HG03342 (cell line): ENCODE measurements at regions not wholly inside any gene's neighbourhood (a gene's known extent, or its start where the extent isn't known, plus 50 kb on each side); places are given as distances from the start of the nearest gene placed in this dataset.
"Not testable (repeated sequence)": the region's sequence is repeated elsewhere in the genome, so short reads cannot be mapped to it uniquely, and the experiment has no call there.

Experiments used
- ATAC-seq: cut with Tn5 transposase; IDR thresholded peaks from one replicate; pipeline ENCODE4 v1.9.1; 2021; ENCODE audit warnings: mild to moderate bottlenecking, moderate library complexity; ENCODE audit not compliant: unreplicated experiment

DNA sequence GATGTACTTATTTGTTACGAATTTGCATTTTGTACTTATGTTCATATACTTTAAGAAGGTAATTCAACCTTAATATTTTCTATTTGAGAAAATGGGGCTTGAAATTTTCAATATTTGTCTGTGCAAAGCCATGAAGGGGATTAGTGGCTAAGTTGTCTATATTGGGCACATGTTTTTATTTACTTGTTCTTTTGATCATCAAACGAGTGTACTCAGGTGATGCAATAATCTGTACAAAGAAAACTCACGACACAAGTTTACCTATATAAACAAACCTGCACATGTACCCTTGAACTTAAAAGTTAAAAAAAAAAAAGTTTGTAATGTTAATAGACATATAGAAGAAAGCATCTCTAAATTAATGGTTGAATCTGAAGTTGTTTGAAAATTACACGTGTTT, 658.9 kb upstream of the SYT4 start:
- ATAC-seq, result no peak

GRCh38 chr18:43949291-43949690, 672.0 kb upstream of the SYT4 start:
- ATAC-seq, result no peak

DNA sequence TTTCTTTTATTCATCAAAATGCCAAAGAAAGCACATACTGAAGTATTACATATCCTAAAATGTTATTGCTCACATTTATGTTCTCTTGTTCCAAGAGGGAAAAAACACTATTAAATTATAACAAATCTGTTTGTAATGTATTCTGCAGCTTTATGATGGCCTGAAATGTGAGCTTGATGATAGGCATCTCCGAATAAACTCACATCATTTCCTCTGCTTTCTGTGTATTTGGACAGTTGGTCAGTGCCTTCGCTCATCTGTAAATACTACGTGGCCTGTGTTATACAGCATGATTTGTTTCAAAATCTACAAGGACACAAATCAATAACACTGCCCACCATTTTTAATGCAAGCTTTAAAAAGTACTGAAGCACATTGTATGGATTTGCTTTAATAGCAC, 672.8 kb upstream of the SYT4 start:
- ATAC-seq, result no peak

DNA sequence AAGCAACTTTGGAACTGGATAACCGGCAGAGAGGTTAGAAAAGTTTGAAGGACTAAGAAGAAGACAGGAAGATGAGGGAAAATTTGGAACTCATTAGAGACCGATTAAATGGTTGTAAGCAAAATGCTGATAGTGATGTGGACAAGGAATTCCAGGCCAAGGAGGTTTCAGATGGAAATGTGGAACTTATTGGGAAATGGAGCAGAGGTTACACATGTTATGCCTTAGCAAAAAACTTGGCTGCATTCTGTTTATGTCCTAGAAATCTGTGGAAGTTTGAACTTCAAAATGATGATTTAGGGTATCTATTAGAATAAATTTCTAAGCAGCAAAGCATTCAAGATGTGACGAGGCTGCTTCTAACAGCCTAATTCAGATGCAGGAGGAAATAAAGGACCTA, 675.1 kb upstream of the SYT4 start:
- no peak for ATAC-seq

- no peak for ATAC-seq
These were observed 684.4 kb upstream of the SYT4 start for GRCh38 chr18:43961722-43962121.

DNA sequence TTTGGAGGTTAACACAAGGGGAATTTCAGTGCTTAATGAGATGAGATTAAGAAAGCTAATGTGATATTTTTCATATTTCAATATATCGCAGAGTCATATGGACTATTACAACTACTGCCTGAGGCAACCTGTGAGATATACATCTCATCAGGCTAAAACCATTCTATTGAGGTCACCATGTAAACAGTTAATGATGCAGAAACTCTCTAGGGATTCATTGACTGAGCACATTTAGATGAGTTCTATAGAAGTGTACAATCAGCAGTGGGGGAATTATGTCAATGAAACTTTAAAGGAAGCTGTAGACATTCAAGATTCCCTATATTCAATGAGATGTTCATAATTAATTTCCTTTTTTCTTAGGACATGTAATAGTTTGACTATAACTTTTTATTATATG, 687.4 kb upstream of the SYT4 start:
- no peak for ATAC-seq

- ATAC-seq, result no peak
These were observed 688.4 kb upstream of the SYT4 start for GRCh38 chr18:43965691-43966090.

DNA sequence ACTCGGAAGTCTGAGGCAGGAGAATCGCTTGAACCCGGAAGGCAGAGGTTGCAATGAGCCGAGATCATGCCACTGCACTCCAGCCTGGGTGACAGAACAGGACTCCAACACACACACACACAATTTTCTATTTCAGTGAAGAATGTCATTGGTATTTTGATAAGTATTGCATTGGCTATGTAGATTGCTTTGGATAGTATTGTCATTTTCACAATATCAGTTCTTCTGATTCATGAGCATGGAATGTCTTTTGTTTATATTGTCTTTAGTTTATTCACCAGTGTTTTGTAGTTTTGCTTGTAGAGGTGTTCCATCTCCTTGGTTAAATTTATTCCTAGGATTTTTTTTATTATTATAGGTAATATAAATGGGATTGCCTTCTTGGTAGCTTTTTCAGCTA, 693.4 kb upstream of the SYT4 start:
- no peak for ATAC-seq

DNA sequence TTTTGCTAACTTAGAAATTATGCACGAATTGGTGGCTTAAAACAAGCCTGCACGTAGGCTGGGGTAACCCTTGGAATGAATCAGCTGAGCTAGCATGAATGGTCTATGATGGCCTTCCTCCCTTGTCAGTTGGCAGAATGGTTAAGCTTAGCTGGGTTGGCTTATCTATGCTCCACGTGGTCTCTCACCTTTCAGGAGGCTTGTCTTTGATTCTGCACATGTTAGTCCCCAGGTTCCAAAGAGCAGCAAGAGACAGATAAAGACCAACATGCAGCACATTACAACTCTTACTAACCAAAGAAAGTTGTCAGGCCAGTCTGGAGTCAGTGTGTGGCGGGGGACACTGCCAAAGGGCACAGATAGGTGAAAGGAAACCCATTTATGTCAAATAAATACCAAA, 700.9 kb upstream of the SYT4 start:
- no peak for ATAC-seq

GRCh38 chr18:43982582-43982981, 698.1 kb upstream of the SETBP1 start:
- ATAC-seq, result no peak

DNA sequence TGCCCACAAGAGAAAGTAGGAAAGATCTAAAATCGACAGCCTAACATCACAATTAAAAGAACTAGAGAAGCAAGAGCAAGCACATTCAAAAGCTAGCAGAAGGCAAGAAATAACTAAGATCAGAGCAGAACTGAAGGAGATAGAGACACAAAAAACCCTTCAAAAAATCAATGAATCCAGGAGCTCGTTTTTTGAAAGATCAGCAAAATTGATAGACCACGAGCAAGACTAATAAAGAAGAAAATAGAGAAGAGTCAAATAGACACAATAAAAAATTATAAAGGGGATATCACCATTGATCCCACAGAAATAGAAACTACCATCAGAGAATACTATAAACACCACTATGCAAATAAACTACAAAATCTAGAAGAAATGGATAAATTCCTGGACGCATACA, 693.6 kb upstream of the SETBP1 start:
- ATAC-seq, result not testable (repeated sequence)

DNA sequence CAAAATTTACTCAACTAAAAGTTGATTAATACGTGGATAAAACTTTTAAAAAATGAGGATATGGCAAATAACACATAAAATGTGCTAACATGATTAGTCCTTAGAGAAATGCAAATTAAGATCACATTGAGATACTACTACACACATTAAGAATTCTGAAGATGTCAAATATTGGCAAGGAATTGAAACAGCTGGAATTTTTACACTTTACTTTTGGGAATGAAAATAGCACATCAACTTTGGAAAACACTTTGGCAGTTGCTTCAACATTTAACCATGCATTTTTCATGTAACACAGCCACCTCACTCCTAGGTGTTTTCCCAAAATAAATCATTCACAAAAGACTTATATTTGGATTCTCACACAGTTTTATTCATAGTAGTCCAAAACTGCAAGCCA, 687.9 kb upstream of the SETBP1 start:
- ATAC-seq, result no peak

DNA sequence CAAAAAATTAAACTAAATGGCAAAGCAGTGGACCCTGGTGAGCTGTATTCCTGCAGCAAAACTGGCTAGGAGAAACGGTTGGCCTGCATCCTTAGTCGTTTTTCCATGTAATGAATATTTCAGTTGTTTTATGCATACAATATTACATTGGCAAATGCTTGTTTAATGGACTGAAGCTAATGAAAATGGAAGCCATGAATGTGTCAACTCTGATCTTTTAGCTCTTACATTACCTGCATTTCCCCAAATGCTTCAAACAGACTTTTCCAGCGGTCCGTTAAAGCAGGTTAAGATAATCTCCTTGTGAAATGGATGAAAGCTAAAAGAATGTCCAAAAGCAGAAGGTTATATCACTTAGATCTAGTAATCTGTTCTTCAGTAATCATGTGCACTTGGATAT, 686.3 kb upstream of the SETBP1 start:
- no peak for ATAC-seq

DNA sequence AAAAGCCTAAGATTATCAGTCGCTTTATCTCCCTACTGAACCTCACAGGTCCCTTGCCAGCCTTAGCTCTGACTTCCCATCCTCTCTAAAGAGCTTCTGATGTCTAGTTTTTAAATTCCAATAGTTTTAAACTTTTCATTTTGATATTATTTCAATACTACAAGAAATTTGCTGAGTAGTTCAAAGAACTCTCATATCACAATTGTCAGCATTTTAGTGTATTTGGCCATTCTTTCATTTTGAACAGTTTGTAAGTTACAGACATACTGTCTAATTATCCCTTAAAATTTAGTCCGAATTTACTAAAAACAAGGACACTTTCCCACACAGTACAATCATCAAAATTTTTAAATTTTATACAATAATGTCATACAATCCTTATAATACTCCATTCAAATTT, 666.8 kb upstream of the SETBP1 start:
- no peak for ATAC-seq

- no peak for ATAC-seq
These were observed 655.3 kb upstream of the SETBP1 start for GRCh38 chr18:44025421-44025820.

DNA sequence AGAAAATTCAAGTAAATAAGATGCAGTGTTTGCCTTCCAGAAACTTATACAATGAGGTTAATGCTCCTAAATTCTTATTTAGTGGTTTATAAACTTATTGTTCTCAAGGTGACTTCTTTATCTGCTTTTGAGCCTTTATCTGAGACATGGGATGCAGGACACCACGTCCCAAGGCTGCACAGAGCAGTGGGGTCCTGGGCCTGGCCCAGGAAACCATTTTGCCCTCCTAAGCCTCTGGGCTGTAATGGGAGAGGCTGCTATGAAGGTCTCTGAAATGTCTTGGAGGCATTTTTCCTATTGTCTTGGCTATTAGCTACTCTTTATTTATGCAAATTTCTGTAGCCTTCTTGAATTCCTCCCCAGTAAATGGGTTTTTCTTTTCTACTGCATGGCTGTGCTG, 652.6 kb upstream of the SETBP1 start:
- no peak for ATAC-seq

GRCh38 chr18:44031063-44031462, 649.6 kb upstream of the SETBP1 start:
- no peak for ATAC-seq

DNA sequence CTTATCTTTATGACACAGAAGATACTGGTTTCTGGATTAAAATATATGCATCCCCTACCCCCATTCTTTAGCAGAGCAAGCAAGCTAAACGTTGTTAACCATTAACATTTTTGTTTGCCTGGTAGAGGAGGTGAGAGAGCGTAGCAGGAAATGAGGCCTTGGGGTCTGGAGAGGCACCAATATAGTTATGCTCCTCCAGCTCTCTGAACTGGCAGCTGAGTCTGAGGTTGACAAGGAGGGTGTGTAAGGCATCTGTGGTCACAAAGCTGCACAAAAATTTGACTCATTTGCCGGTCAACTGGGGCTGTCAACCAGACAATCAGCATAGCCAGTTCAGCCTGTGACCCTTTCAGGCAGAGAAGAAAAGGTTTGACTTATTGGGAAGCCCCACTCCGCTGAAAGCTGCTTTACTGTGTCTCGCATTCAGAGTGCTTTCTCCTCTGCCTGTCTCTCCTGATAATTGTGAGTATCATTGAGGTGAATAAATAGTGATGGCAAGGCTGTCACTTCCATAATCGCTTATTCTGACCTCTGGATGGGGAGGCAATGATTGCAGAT, 647.5 kb upstream of the SETBP1 start:
- peak; percentile 81 for ATAC-seq

GRCh38 chr18:44035554-44035953, 645.1 kb upstream of the SETBP1 start:
- ATAC-seq, result no peak

- ATAC-seq, result no peak
These were observed 644.2 kb upstream of the SETBP1 start for GRCh38 chr18:44036501-44036900.

- no peak for ATAC-seq
These were observed 641.5 kb upstream of the SETBP1 start for GRCh38 chr18:44039216-44039615.

DNA sequence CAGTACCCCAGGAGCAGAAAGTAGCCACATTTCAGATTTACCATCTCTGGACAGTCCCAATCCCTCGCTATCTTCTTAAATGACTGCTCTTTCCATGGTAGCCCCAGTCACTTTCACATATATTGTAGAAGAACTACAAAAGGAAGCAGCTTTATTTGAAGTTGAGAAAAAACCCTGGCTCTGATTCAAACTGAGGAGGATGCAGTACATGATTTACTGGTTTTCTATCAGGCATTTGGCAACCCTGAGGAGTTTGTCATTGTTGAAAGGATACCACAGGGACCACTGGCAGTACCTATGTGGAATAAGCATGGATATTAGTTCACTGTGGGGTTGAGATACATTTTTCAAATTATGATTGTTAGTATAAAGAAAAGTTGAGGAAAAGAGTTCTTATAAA, 640.9 kb upstream of the SETBP1 start:
- ATAC-seq, result no peak

DNA sequence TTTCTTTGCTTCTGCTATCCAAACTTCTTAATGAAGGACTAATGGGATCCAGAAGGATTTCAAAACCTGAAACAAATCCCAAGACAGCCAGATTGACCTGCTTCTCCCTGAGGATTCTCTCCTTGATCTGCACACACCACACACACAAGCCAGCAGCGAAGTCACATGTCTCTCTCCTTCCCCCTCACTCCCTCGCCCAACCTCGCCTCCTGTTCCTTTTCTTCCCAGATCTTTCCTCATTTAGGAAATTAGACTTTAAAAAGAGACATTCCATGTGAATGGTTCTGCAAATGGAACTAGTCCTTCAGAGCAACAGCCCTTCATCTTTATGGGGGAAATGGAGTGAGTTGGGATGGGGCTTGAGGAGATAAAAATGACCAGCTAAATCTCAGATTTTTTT, 639.1 kb upstream of the SETBP1 start:
- no peak for ATAC-seq

- no peak for ATAC-seq
These were observed 638.7 kb upstream of the SETBP1 start for GRCh38 chr18:44041961-44042360.
